ENCODE measurements at regions not wholly inside any gene's neighbourhood (a gene's known extent, or its start where the extent isn't known, plus 50 kb on each side); places are given as distances from the start of the nearest gene placed in this dataset.
A peak's percentile ranks its signal among the peaks of the same experiment; 100 is the strongest.

DNA sequence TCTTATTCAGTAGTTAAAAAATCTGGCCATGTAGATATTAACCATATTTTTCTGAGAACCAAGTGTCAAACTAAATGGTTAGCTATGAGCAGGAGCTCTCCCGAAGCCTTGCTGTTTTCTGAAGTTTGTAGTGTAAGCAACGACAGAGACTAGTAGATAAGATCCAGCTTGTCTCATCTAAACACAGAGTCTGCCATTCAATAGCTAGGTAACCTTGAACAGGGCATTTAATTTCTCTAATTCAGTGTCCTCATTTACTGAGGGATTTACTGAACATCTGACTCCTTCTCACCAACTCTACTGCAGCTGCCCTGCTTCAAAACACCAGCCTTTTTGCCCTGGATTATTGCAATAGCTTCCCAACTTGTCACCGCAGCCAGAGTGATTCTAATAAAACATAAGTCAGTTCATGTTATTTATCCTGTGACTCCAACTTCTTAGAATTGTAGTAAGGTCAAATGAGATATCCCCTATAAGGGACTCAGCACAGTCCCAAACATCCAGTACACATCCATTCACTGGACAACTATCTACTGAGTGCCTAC lies 337.0 kb downstream of the PLK2 start:
- Histone ChIP-seq H3K4me1 (peaks cover 0 to 27% (median 20%) of the 10 kb centered on the region in 9 donors), H3K36me3 (no peaks in the 10 kb centered on the region), H3K4me3 (no peak overlapping the region), H3K27me3 (no peaks in the 10 kb centered on the region), H3K27ac (no peak overlapping the region), H3K9me3 (no peaks in the 10 kb centered on the region)
- intact Hi-C loops (cut with DNase I), result loop anchor here in 1 of 10 donors (10.0 kb wide), 1 partner anchor 332 kb away; no protein-coding TSS in a partner anchor
- TF ChIP-seq CTCF (IDR thresholded peaks at IDR 0.05), result no peak
- WGBS, 2 donors, result 68 to 72% methylated on average over 3 of the region's 3 CpGs
- ATAC-seq, result no peak
- DNase-seq, result no peak

- no peak for ATAC-seq
- Histone ChIP-seq H3K27me3 (no peaks in the 10 kb centered on the region), H3K27ac (no peak overlapping the region), H3K36me3 (no peaks in the 10 kb centered on the region), H3K4me1 (peaks cover 0 to 25% (median 12%) of the 10 kb centered on the region in 9 donors), H3K4me3 (no peak overlapping the region), H3K9me3 (no peaks in the 10 kb centered on the region)
- TF ChIP-seq CTCF (IDR thresholded peaks at IDR 0.05), result no peak
- DNase-seq, result no peak
- intact Hi-C loops (cut with DNase I), result loop anchor here in 1 of 10 donors (10.0 kb wide), 1 partner anchor 333 kb away; no protein-coding TSS in a partner anchor
- 91 to 93% methylated on average over 2 of the region's 2 CpGs for WGBS, 2 donors
Observed at GRCh38 chr5:58122157-58122556, 337.7 kb downstream of the PLK2 start.

GRCh38 chr5:58121391-58121790 lies 338.5 kb downstream of the PLK2 start:
- TF ChIP-seq CTCF (IDR thresholded peaks at IDR 0.05), result no peak
- WGBS, 2 donors, result 100% methylated on average over 2 of the region's 2 CpGs

DNA sequence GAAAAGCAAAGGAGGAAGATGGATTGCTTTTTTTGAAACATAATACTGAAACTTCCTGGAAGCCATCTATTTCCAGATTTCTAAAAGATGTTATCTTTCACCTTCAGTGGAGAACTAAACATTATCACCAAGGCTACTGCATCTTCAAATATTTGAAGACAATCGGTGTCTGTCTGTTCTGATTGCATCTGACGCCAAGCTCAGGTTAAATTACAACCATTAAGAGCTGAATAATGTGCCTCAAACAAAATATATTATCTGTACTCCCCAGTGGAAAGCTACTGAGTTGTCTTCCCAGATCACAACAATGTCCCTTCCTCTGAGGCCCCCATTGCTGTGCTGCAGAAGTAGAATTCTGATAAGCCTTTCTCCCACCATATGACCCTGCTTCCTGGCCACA lies 342.3 kb downstream of the PLK2 start:
- 62 to 67% methylated on average over 2 of the region's 2 CpGs for WGBS, 2 donors
- Histone ChIP-seq H3K27me3 (no peaks in the 10 kb centered on the region), H3K4me1 (peaks cover 0 to 32% (median 0%) of the 10 kb centered on the region in 9 donors), H3K27ac (peak overlapping the region in 2 of 10 donors; percentile 27 to 42), H3K36me3 (no peaks in the 10 kb centered on the region), H3K9me3 (no peaks in the 10 kb centered on the region), H3K4me3 (no peak overlapping the region)
- ATAC-seq (peak in 1 of 8 donors; percentile 46), DNase-seq (no peak)
- TF ChIP-seq CTCF (IDR thresholded peaks at IDR 0.05), result no peak
- intact Hi-C loops (cut with DNase I), result no loop called here

More at GRCh38 chr5:58121391-58121790, 338.5 kb downstream of the PLK2 start:
- no peak for ATAC-seq
- intact Hi-C loops (cut with DNase I), result loop anchor here in 1 of 10 donors (10.0 kb wide), 1 partner anchor 333 kb away; no protein-coding TSS in a partner anchor
- DNase-seq, result no peak
- H3K4me3 ChIP-seq, result no peak overlapping the region
- H3K36me3 ChIP-seq, result no peaks in the 10 kb centered on the region
- peaks cover 0 to 24% (median 7%) of the 10 kb centered on the region in 9 donors for H3K4me1 ChIP-seq
- no peak overlapping the region for H3K27ac ChIP-seq
- H3K9me3 ChIP-seq, result no peaks in the 10 kb centered on the region
- H3K27me3 ChIP-seq, result no peaks in the 10 kb centered on the region
